GM18870 (cell line): ENCODE measurements at regions not wholly inside any gene's neighbourhood (a gene's known extent, or its start where the extent isn't known, plus 50 kb on each side); places are given as distances from the start of the nearest gene placed in this dataset.
"Not testable (repeated sequence)": the region's sequence is repeated elsewhere in the genome, so short reads cannot be mapped to it uniquely, and the experiment has no call there.

Experiments used
- ATAC-seq: cut with Tn5 transposase; IDR thresholded peaks from one replicate; pipeline ENCODE4 v1.9.1; 2021; ENCODE audit warnings: moderate library complexity; ENCODE audit not compliant: unreplicated experiment

DNA sequence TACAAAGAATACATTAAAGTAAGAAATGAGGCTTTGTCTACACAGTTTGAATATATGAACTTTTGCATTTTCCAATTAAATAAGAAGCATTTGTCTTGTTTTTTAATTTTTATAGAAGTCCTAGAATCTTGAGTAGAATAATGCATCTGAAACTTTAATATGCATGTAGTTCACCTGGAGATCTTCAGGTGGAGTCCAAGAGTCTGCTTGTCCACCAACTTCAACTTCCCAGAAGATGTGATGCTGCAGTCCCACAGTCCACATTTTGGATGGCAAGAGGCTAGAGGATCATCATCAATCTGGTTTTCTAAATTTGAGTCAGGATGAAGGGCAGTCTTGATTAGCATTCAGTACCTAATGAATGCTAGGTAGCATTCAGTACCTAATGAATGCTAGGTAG lies 357.6 kb upstream of the SOX2 start:
- no peak for ATAC-seq

- ATAC-seq, result no peak
Measured at GRCh38 chr3:181344331-181344730, 354.8 kb upstream of the DNAJC19 start.

- no peak for ATAC-seq
Measured at GRCh38 chr3:181336597-181336996, 347.1 kb upstream of the DNAJC19 start.

GRCh38 chr3:181333394-181333793 lies 343.9 kb upstream of the DNAJC19 start:
- no peak for ATAC-seq

- no peak for ATAC-seq
Measured at GRCh38 chr3:181330821-181331563, 341.5 kb upstream of the DNAJC19 start.

GRCh38 chr3:181330257-181330656 lies 340.7 kb upstream of the DNAJC19 start:
- no peak for ATAC-seq

GRCh38 chr3:181329024-181329423 lies 339.5 kb upstream of the DNAJC19 start:
- ATAC-seq, result no peak

DNA sequence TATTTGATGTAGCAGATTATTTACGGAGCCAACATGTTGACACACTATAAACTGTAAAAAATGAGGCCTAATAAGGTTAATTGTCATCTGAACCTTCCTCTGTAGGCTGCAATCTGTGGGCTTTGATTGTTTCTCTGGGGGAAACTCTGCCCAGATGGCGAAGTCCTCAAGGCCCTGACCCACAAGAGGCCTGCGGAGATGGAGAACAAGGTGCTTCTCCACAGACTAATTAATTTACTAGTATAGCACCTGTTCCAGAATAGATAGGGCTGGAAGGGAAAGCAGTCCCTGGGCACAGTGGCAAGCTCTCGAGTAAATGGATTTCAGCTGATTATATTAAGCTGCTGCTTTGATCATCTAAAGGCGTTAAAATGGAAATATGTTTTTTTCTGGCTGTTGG lies 338.8 kb upstream of the DNAJC19 start:
- ATAC-seq, result no peak

GRCh38 chr3:181327349-181327748 lies 337.8 kb upstream of the DNAJC19 start:
- no peak for ATAC-seq

GRCh38 chr3:181326637-181327223 lies 337.2 kb upstream of the DNAJC19 start:
- peak; percentile 60 for ATAC-seq

DNA sequence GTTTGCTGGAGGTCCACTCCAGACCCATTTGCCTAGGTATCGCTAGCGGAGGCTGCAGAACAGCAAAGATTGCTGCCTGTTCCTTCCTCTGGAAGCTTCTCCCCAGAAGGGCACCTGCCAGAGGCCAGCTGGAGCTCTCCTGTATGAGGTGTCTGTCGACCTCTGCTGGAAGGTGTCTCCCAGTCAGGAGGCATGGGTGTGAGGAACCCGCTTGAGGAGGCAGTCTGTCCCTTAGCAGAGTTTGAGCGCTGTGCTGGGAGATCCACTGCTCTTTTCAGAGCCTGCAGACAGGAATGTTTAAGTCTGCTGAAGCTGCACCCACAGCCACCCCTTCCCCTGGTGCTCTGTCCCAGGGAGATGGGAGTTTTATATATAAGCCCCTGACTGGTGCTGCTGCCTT lies 335.0 kb upstream of the DNAJC19 start:
- not testable (repeated sequence) for ATAC-seq

DNA sequence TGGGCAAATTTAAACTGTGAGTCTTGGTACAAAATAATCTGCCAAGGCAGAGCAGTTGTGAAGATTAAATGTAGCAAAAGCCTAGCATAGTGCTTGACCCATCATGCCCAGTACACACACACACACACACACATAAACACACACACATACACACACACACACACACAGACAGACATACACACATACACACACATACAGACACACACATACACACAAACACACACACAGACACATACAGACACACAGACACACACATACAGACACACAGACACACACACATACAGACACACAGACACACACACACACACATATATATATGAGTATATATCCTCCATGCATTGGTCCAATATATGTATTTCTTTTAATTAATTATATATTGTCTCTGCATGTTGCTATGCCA lies 328.8 kb upstream of the DNAJC19 start:
- no peak for ATAC-seq

DNA sequence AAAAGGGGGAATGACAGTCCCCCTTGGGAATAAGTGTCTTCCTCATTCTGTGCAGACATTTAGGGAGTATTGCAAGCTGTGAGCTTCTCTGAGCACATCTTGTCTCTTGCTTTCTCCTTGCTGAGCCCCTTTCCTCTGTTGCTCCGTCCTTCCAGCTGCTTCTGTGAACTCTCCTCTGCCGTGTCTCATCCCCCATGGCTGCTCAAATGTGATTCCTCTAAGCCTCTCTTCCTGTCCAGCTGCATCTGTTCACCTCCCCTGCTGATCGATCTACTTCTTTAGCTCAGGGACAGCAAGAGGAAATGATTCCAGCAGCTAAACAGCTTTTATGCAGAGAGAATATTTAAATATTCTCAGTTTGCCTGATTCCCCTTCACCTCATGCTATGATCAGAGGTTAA lies 328.0 kb upstream of the DNAJC19 start:
- no peak for ATAC-seq

GRCh38 chr3:181316482-181316881 lies 326.9 kb upstream of the DNAJC19 start:
- ATAC-seq, result no peak

DNA sequence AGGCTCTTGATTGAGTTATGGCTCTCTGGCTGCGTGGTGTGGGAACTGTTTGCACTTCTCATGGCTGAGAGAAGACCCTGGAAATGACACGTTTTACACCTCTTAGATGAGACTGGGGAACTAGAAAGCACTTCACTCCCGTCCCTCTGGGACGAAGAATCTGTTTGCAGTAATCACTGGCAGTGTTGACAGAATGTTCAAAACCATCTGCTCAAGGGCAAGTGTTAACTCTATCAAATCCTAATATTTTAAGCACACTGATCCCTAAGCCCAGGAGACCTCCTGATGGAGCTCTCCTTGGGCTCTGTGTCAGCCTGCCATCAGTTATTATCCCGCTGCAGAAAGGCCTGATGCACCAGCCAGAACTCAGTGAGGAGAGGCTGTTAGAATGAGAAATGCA lies 323.8 kb upstream of the DNAJC19 start:
- ATAC-seq, result no peak

DNA sequence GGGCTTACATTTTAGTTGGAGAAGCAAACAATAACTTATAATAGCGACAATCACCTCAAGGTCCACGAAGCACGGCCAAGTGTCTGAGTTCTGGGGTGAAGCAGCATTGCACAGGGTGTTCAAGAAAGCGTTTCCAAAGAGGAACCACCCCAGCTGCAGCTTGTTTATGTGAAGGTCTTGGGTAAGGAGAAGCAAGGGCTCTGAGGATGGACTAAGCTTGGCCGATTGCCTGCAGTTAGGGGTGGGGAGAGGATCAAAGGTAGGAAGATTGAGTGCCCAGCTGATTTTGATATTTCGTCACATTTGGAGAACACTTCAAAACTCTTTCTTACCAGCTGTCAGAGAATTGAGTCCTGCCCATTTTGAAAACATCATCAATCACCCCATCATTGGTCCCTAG lies 321.6 kb upstream of the DNAJC19 start:
- ATAC-seq, result no peak

DNA sequence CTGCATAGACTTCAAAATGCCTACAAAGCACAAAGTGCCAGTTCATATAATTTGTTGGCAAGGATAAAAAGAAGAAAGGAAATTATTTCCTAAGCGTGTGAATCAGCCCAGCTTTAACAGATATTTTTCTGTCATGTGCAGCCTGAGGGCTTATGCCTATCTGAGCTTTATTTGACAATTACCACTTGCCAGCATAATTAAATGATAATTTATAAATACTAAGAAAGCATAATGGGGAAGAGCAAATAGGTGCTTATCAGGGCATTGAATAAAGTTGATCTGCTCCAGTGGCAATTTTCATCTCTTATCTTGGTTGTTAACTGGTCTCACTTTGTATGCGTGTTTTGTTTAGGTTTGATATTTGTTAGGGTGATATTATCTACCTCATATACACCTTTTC lies 313.4 kb upstream of the DNAJC19 start:
- ATAC-seq, result no peak

DNA sequence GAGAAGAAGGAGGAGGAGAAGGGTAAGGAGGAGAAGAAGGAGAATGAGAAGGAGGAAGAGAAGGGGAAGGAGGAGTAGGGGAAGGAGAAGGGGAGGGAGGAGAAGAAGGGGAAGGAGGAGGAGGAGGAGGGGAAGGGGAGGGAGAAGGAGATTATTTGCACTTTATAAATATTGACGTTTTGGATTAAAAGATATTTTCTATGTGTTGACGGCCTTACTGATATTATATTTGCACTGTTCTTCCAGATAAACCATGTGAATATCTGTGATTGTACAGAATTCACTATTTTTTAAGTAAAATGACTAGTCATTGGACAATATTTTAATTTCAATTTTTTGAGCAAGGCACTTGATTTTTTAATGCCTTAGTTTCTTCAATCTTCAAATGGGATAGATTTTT lies 310.5 kb upstream of the DNAJC19 start:
- no peak for ATAC-seq

- ATAC-seq, result no peak
Measured at GRCh38 chr3:181298421-181298820, 308.9 kb upstream of the DNAJC19 start.

DNA sequence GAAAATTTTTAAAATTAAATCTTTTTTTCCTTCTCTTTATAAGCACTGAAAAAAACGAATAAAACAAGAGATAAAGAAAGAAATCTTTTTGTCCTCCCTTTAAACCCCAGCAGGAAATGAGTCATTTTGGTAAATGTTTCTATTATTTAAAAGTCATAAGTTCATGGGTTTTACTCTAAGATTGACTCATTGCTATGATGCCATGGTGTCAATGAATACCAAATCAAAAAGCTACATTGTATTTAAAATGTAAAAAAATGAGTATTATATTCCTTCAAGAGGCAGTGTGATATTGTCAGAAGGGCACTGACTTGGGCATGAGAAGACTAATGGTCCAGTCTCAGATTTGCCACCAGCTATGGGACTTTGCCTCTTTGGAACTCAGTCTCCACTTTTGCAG lies 303.4 kb upstream of the DNAJC19 start:
- peak; percentile 91 for ATAC-seq

- no peak for ATAC-seq
Measured at GRCh38 chr3:181290941-181291340, 301.4 kb upstream of the DNAJC19 start.

DNA sequence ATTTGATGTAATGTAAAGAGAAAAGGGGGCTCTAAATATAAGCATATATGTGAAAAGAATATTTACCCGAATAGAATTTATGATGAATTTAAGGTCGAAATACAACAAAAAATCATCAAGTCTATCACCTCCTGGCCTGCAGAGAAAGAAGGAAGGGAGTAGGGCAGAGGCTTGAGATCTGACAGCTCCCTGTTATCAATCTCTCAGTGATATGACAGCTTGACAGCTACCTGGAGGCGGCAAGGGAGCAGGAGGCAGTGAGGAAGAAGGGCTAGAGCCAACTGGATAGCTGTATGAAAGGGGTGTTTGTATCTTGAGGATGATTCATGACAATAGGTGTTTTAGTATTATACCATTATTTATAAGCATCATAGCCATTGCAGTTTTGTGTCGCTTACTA lies 299.8 kb upstream of the DNAJC19 start:
- no peak for ATAC-seq

- no peak for ATAC-seq
Measured at GRCh38 chr3:181288145-181288544, 298.6 kb upstream of the DNAJC19 start.
